Activated CD4-positive, alpha-beta T cell treated with anti-CD3 and anti-CD28 coated beads, Interleukin-2, Interleukin-4, amounts not matched to agents 100 ng/mL and 50 ng/mL, durations not matched to agents 16 hours and 8 hours (primary cell): ENCODE measurements at regions not wholly inside any gene's neighbourhood (a gene's known extent, or its start where the extent isn't known, plus 50 kb on each side); places are given as distances from the start of the nearest gene placed in this dataset.
A peak's percentile ranks its signal among the peaks of the same experiment; 100 is the strongest.

ENCODE experiments used
- DNase-seq: peaks from one replicate; pipeline ENCODE4 v3.0.0-alpha.2; 2020; ENCODE audit warnings: low spot score

DNA sequence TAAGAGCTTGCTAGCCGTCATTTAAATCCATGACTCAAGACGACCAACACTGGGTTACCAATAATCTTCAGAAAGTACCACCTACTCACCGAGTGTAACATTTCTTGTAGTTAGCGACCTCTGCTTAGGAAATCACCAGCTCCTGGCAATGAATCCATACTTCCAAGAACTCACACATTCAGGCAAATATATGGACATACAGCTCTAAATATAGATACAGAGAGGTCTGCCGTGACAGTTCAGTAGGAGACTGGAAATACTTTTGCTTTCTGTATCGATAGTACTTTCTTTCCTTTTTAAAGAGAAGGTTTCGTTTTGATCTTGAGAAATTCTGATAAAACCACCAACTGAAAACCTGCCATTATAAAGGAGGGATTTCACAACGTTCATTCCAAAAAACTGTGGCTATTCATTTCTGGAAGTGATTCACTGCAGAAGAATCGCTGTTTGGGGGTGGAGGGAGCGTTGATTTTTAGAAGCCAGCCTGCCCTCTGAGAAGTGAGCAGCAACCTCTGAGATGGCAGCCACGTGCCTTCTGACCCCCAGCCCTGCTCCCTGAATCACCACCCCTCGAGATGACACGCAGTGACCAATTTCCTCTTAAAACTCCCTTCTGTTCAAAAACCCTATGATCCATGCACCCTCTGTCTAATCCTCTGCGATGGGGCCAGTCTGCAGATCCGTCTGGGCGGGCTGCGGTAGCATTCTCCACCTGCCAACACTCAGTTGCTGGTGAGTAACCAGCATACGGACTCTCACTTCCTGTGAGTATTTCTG, 179.0 kb upstream of the KLF14 start:
- DNase-seq, result peak; percentile 91

DNA sequence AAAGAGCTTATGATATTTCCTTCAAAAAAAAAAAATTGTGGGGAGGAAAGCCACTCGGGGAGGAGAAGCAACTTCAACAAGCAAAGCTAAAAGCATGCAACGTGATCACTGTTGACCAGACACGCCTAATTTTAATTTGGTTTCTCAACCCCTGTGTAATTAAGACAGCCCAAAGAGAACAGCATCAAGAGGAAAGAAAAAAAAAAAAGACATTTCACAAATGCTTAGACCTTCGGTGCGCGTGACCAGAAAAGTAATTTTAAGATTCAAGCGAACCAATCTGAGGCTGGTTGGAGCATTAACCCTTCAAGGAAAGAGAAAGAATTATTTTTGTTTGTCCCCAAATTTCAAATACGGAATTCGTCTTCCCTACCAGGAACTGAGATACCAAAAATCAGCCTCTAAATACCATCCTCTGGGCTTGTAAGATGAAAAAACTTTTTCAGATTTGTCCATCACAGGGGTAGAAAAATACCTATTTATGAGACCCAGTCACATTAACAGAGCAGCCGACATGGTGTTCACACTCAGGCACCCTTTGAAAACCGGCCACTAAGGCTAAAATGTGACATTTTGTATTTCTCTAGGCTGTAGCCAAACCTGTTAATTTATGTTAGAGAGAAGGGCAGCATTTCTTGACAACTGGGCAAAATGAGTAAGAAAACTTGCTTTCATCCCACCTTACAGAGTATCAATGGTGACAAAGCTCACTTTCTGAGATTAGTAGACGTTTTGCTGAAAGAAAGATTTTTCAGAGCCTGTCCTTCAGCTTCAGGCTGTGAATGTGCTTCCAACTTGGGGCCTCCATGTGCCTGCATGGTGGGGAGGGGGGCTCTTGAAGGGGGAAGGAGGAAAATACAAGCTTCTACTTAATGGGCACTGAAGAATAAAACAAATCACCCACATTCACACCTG, 179.9 kb upstream of the KLF14 start:
- no peak for DNase-seq

DNA sequence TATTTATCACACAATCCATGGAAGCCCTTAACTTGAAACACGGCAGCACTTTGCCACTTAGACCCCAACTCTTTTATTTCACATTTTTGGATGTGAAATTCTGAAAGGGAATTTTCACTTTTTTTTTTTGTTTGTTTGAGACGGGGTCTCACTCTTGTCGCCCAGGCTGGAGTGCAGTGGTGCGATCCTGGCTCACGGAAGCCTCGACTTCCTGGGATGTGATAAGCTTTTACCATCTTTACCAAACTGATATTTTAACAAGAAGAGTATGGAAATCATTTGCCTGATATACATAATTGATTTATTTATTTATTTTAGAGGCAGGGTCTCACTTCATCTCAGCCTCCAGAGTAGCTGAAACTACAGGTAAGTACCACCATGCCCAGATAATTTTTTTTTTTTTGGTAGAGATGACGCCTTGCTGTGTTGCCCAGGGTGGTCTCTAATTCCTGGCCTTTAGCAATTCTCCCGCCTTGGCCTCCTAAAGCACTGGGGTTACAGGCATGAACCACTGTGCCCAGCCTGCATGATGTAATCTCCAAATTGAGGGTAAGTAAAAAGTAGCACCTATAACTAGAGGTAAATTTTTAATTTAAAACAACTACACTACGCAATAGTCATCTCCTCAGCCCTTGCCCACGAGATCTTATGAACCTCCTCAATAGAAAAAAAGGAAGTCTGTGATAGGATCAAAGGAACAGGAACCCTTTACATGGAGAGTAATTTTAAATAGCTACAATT, 180.7 kb upstream of the KLF14 start:
- no peak for DNase-seq

DNA sequence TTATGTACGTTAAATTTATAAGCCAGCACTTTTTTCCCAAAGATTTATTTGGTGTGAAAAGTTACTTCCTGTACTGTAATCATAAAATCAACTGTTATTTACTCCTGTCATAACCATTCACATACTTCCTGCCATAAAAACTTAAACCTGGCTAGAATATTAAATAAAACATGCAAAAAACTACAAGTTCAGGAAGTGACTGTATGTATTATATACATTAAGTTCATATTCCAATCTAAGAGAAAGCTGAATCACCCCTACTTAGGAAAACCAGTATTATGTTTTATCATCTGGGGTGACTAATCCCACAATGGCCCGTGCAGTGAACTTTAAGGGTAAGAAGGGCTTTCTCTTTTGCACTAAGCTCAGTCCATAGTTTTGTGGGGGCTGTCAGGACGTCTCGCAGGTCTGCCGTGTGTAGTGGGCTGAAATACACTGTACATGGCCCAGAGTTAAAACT, 183.7 kb upstream of the KLF14 start:
- DNase-seq, result no peak

DNA sequence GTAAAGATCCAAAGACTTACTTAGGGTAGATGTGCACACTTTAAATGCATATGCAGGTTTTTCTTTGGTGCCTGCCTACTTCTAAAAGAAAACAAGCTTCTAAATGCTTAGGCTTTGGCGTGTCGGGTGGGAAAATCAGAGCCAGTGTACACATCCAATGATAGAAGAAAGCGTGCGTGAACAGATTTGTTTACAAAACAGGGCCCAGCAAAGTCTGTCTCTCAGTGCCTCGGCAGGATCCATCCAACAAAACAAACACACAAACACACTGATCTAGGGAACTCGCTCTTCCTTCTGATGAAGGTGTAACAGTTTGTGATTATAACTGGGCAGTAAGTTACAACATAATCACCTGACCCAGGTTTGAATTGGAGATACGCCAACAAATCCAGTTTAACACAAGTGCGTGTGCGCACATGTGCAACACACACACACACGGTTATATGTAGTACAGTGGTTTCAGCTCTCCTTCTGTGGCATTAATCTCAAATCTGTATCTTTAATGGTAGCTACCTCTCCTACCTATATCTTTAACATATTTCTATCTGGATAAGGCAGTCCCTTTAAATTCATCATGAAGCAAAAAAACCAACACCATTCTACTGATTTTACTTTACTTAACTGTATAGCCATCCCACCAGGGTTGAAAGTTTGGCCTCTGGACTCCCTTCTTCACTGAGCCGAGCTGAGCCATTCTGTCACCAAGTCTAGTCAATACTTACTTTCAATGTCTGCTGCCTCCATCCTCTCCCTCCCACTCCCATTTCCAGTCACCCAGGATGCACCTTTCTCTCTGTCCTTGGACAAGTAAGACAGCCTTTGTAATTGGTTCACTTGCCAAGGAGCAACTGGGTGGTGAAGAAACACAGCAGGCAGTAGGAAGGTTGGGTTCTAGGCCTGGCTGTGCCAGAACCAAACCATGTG, 184.4 kb upstream of the KLF14 start:
- peak; percentile 74 for DNase-seq

DNA sequence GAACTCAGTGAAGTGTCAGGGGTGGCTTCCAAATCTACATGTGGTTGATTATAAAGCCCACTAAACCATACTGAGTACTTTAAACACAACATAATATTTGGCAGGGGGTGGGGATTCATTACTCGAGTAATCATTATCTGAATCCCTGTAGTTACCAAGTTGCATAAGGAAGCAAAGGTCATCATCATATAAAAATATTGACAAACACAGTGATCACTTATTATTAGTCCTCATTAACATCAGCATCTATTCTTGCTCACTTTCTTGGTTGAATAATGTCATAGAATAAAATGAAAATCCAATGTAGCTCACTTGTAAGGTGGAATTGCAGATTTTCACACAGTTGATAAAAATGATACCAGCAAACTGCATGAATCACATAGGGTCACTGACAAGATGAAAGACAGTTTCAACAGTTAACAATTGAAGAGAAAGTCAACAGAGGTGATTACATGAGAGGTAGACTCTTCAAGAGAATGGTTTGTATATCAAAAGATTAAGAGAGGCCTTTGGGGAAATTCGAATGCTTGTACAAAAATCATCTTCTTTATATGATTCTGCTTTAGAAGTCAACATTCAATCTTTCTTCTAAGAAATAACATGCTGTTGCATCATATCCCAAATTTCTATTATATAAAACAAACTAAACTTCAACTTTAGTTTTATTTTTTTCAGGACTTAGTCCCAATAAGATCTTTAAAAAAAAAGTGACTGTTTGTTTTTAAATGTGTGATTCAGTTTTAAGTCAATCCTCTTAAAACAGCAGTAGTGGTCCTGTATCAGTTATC, 185.5 kb upstream of the KLF14 start:
- no peak for DNase-seq

DNA sequence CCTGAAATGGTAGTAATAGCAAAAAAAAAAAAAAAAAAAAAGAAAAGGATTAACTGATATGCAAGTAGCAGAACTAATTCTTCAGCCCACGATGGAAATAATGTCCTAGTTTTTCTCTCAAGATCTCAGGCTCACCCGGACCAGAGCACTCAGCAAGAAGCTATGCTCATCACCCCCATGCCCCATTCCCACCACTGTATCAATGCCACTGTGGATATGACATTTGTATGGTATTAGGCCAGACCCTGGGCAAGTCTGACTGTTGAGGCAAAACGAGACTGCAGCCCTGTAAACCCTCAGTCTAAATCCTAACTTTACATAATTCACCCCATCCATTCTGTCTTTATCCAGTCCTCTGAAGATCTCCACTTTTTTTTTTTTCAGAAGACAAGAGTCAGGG, 186.1 kb upstream of the KLF14 start:
- DNase-seq, result no peak

DNA sequence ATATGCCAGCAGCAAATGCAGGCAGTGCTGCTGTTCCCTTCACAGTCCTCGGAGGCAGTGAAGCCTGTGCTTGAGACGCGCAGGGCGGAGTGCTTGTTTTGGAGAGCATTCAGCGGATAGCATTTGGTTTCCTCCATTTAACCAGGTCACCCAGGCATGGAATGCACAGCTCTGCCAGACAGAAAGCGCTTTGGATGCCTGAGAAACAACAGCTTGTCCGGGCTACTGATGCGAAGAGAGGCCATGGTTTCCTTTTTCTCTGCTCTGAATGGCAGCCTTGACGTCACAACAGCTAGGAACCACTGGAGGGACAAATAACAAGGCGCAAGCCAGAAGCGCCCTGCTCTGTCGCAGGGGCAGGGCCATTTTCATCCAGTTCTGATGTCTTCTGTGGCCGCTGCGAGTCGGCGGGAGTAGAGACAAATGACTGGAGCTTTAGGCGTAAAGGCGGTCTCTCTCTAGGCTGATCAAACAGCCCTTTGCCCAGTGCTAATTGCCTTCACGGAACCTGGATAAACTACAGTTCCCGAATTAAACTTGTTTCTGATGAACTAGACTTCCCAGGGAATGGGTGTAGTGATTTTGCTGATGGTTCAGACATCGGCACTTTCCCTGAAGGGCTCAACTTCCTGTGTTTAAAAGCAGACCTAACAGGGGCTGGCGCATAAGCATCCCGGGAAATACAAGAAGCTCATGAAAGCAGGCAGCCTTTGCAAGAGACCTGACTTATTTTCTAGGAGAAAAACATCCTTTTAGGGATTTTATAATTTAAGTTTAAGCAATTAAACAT, 187.6 kb upstream of the KLF14 start:
- DNase-seq, result no peak

DNA sequence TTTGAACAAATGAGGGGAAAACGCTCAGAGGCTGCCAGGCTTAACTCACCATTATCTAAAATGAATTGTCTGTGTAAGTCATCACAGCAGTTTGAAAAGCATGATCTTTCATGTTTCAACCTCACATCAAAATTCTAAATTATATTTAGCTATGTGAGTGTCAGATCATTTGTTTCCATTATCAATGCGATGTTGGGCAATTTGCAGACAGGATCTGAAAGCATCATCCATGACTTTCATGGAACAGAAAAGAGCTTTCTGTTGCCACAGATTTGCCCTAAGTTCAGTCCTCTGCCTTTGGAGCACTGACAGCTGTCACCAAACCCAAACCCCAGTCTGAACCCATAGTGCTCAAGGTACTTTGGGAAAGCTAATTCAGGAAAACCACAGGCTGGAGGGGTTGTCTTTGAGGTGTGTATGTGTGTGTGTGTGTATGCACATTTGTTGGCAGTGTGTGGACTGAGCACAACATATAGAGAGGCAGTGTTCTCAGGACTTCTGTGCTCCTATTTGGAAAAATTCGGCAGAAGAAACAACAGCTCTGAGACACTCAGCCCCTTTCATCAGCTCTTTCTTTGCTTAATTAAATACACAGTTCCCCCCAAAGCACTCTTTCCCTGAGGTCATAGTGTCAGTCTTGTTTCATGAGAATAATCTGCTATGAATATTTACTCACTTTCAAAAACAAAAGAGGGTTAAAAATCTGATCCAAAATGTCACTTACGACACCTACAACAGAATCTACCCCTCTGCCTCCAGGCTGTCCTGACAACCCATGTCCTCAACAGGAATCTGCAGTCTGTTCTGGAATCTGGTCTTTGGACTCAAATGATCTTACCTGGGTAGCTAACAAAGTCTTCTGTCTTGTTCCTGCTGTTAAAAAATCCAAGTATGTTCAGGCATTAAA, 188.5 kb upstream of the KLF14 start:
- DNase-seq, result no peak

DNA sequence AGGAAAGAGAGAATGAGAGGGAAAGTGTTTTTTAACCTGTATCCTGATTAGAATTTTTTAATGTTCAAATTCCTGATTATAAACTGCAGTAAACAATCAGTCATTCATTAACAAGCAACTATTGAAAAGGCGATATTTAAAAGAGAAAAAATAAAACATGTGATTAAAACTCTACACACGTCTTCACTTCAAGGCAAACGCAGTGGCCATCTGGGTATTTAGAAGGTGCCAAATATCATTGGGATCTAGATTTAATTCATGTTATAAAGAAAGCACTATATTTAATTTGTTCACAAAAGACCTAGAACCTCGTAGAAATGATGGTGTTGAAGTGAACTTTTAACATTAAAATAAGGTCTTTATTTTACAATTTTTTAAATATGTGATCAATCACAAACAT, 189.4 kb upstream of the KLF14 start:
- no peak for DNase-seq

DNA sequence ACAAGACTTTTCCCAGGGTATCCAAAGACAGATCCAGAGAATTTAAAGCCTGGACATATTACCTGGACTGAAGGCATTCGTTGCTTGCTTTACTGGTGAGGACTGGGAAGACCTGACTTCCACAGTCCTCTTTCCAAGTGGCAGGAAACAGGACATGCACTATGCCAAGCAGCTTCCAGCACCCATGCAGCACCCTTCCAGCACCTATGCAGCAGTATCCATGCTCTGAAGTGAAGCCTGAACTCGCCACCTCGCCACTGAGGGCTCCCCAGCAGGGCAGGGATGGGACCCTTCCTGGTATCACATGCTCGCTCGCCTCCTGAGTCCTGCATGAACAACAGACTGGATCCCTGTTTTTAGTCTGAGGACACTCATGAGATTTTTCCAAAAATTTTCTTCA, 189.9 kb upstream of the KLF14 start:
- no peak for DNase-seq

DNA sequence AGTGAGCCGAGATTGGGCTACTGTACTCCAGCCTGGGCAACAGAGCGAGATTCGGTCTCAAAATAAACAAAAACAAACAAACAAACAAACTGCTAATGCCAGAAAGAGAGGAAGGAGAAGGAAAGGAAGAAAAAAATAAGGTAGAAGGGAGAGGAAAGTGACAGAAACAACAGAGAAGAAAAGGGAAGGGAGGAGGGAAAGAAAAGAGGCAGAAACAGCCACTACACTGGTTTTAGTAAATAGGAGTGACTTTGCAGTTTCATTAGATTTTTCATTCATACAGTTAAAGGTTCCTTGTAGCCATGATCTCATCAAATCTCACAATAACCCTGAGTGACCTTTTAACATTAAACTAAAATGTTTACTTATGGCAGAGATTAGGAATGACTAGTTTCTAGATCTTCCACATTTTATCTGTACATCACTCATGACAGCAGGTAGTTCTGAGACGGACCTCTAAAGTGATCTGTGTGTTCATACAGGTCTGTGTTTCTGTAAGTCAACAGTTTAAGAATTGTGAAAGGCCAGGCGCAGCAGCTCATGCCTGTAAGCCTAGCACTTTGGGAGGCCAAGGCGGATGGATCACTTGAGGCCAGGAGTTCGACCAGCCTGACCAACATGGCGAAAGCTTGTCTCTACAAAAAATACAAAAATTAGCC, 191.3 kb upstream of the KLF14 start:
- no peak for DNase-seq

DNA sequence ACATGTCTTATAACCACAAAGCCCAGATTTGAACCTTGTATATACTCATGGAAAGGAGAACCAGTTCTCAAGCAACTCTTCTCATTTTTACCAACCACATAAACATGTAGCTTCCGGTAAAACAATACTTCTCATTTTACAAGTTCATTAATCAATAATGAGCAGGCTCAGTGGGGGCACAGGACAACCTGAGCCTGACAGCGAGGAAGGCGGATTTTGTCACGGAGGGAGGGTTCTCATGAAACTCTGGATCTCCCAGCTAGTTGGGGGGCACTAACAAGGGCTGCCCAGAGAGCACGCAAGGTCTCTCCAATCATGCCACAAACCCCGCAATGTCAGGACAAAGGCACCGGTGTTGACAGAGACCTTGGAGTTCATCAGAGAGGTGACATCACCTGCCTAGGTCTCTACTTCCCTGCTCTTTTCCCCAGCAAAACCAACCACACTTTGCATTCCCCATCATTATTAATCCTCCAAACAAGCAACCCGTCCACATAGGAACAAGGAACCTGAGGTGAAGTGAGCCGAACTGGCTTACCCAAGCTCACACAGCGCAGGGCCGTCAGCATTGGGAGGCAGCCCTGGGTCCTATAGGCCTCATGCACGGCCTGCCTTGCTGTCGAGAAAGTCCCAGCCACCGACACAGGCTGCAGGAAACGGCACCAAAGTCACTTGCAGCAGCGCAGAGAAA, 192.1 kb upstream of the KLF14 start:
- DNase-seq, result no peak

DNA sequence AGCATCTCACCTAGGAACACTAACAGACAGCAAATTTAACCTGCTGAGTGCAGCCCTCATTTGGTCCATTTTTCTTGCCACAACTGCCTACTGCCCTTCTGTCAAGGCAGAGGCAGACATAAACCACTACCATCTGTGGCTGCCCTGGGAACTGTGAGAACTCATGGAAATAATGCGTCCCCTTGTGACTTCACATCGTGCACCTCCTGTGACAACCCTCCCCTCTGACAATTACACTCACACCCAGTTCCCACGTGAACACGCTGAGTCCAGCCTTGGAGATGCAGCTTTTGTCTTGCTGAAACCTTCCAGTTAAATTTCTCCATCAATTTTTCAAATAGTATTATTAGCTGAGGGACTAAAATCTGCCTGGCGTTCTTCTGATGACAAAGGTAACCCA, 193.1 kb upstream of the KLF14 start:
- DNase-seq, result no peak

DNA sequence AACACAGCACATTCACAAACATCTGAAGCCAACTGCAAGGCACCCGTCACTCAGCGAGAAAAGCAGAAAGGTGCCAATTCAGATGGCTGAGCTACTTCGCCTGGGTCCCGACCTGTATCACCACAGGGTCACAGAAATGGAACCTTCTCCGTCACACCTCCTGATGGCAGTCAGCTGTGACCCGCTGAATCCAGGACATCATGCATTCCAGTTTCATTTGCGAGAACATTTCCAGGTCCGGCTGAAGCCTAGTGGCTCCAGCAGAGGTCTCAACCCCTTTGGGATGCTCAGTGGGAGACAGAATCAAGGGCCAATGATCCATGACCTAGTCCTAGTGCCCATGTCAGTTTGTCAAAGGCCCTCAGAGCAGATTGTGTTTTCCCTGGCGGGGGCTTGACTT, 193.6 kb upstream of the KLF14 start:
- no peak for DNase-seq

DNA sequence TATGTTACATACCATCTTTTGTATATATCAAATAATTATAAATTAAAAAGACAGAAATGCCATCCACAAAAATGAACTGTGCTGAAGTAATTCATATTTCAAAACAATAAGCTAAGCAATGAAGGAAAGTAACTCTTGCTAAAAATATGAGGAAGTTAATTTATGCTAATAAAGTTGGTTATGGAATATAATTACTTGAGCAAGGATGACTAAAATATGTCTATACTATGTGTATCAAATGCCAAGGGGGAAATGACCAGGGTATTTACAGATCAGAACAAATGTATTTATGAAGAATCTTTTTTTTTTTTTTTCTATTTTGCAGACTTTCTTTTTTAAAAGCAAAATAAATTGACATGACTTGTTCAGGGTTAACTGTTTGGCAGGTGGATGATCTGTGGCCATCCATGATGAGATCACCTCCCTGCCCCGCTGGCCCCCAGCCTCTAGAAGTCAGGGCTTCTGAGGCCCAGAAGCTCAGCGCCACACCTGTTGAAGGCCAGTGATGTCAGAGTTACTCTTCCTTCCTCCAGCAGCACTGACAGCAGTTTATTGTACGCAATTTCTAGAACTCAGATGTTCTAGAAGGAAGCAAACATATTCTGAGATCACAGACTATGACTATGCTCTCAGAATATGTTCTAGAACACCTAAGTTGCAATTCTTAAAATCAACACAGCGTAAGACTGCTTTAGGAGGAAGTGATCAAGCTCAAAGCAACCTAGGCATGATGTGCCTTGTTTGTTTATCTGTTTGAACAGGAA, 196.1 kb upstream of the KLF14 start:
- DNase-seq, result no peak

DNA sequence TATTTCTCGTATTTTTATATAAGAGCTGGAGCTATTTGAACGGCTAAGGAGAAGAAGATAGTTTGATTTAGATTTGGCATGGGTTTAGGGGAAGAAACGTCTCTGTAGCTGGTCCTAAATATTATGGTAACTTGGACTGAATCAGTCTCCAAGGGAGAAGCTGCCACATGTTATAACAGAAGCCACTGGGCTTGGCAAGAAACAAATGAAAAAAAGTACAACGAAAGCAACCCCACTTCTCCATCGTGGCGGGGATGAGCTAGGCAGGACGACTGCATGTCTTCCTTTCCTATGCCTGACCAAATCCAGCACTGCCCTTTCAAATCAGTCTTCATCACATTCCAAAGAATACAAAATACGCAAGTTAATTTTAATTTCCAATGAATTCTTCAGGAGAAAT, 196.7 kb upstream of the KLF14 start:
- DNase-seq, result no peak
